Endothelial cell (in vitro differentiated cells): ENCODE measurements at regions not wholly inside any gene's neighbourhood (a gene's known extent, or its start where the extent isn't known, plus 50 kb on each side); places are given as distances from the start of the nearest gene placed in this dataset.

Experiments
- DNase-seq: peaks from one replicate; pipeline ENCODE4 v3.0.0; 2021; ENCODE audit warnings: low spot score
- H3K27ac Mint-ChIP-seq: one replicate; pipeline ENCODE4 v1.8.0; 2021; ENCODE audit warnings: mixed read lengths, inconsistent platforms; ENCODE audit not compliant: unreplicated experiment
- H3K27me3 Mint-ChIP-seq: one replicate; pipeline ENCODE4 v1.8.0; 2021; ENCODE audit warnings: mild to moderate bottlenecking, moderate library complexity, mixed read lengths, inconsistent platforms; ENCODE audit not compliant: unreplicated experiment
- H3K36me3 Mint-ChIP-seq: one replicate; pipeline ENCODE4 v1.8.0; 2021; ENCODE audit warnings: mild to moderate bottlenecking, low read depth, mixed read lengths, inconsistent platforms; ENCODE audit not compliant: unreplicated experiment
- H3K4me1 Mint-ChIP-seq: one replicate; pipeline ENCODE4 v1.8.0; 2021; ENCODE audit warnings: mild to moderate bottlenecking, mixed read lengths, inconsistent platforms; ENCODE audit not compliant: unreplicated experiment
- H3K4me3 Mint-ChIP-seq: one replicate; pipeline ENCODE4 v1.8.0; 2021; ENCODE audit warnings: mild to moderate bottlenecking, mixed read lengths, inconsistent platforms; ENCODE audit not compliant: unreplicated experiment
- H3K9me3 Mint-ChIP-seq: one replicate; pipeline ENCODE4 v1.8.0; 2021; ENCODE audit warnings: mixed read lengths, inconsistent platforms; ENCODE audit not compliant: unreplicated experiment
- CTCF ChIP-seq: fragments of 200-600 bp; sonication (generic); IDR thresholded peaks from one replicate; pipeline ENCODE4 v1.5.0; 2021; ENCODE audit warnings: antibody characterized with exemption; ENCODE audit not compliant: unreplicated experiment

- H3K27me3 Mint-ChIP-seq, result peaks cover 12% of the 10 kb centered on the region
- TF ChIP-seq CTCF, result no peak
- H3K27ac Mint-ChIP-seq, result no peak overlapping the region
Measured at GRCh38 chr6:167524261-167525111, 199.6 kb downstream of the TTLL2 start.

GRCh38 chr6:167525774-167526173 is 200.9 kb downstream of the TTLL2 start:
- no peaks in the 10 kb centered on the region for H3K9me3 Mint-ChIP-seq
- H3K27me3 Mint-ChIP-seq, result peaks cover 13% of the 10 kb centered on the region
- no peaks in the 10 kb centered on the region for H3K36me3 Mint-ChIP-seq
- H3K4me3 Mint-ChIP-seq, result no peak overlapping the region
- DNase-seq, result no peak
- H3K4me1 Mint-ChIP-seq, result peaks cover 32% of the 10 kb centered on the region
- no peak overlapping the region for H3K27ac Mint-ChIP-seq
- no peak for TF ChIP-seq CTCF

More at GRCh38 chr6:167524261-167525111, 199.6 kb downstream of the TTLL2 start:
- H3K36me3 Mint-ChIP-seq, result no peaks in the 10 kb centered on the region
- H3K4me3 Mint-ChIP-seq, result no peak overlapping the region
- H3K4me1 Mint-ChIP-seq, result peaks cover 38% of the 10 kb centered on the region
- no peak for DNase-seq
- H3K9me3 Mint-ChIP-seq, result no peaks in the 10 kb centered on the region

- H3K4me1 Mint-ChIP-seq, result peaks cover 26% of the 10 kb centered on the region
- H3K9me3 Mint-ChIP-seq, result no peaks in the 10 kb centered on the region
- no peaks in the 10 kb centered on the region for H3K36me3 Mint-ChIP-seq
- H3K27ac Mint-ChIP-seq, result no peak overlapping the region
- H3K4me3 Mint-ChIP-seq, result no peak overlapping the region
- peaks cover 10% of the 10 kb centered on the region for H3K27me3 Mint-ChIP-seq
- no peak for DNase-seq
- TF ChIP-seq CTCF, result no peak
Measured at GRCh38 chr6:167526465-167527368, 201.8 kb downstream of the TTLL2 start.

DNA sequence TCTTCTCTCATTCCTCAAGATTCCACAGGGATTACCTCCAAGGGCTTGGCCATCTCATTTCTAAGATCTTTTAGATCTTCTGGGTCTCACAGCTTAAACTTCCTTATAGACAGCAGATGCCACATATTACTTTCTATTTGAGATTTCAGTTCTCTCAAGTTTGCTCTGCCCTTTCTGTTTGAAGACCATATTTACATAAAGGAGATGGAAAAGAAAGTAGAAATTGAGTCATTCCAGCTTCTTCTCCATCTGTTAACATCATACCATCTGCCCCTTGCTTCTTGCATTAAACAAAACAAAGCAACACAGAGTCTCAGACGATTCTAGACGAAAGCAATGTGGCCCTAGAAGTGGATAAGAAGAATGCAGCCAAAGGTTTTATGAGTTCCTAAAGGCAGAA is 203.4 kb downstream of the TTLL2 start:
- H3K36me3 Mint-ChIP-seq, result no peaks in the 10 kb centered on the region
- DNase-seq, result no peak
- H3K27ac Mint-ChIP-seq, result no peak overlapping the region
- H3K4me1 Mint-ChIP-seq, result peaks cover 17% of the 10 kb centered on the region
- no peak overlapping the region for H3K4me3 Mint-ChIP-seq
- no peaks in the 10 kb centered on the region for H3K9me3 Mint-ChIP-seq
- H3K27me3 Mint-ChIP-seq, result peaks cover 9% of the 10 kb centered on the region
- no peak for TF ChIP-seq CTCF
